ENCODE measurements at regions not wholly inside any gene's neighbourhood (a gene's known extent, or its start where the extent isn't known, plus 50 kb on each side); places are given as distances from the start of the nearest gene placed in this dataset.
"Not testable (repeated sequence)": the region's sequence is repeated elsewhere in the genome, so short reads cannot be mapped to it uniquely, and the experiment has no call there.

DNA sequence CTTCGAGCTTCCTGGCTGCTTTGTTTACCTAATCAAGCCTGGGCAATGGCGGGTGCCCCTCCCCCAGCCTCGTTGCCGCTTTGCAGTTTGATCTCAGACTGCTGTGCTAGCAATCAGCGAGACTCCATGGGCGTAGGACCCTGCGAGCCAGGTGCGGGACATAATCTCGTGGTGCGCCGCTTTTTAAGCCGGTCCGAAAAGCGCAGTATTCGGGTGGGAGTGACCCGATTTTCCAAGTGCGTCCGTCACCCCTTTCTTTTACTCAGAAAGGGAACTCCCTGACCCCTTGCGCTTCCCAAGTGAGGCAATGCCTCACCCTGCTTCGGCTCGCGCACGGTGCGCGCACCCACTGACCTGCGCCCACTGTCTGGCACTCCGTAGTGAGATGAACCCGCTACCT lies 889.3 kb upstream of the NUDT12 start:
- TF ChIP-seq, protein P1, sequence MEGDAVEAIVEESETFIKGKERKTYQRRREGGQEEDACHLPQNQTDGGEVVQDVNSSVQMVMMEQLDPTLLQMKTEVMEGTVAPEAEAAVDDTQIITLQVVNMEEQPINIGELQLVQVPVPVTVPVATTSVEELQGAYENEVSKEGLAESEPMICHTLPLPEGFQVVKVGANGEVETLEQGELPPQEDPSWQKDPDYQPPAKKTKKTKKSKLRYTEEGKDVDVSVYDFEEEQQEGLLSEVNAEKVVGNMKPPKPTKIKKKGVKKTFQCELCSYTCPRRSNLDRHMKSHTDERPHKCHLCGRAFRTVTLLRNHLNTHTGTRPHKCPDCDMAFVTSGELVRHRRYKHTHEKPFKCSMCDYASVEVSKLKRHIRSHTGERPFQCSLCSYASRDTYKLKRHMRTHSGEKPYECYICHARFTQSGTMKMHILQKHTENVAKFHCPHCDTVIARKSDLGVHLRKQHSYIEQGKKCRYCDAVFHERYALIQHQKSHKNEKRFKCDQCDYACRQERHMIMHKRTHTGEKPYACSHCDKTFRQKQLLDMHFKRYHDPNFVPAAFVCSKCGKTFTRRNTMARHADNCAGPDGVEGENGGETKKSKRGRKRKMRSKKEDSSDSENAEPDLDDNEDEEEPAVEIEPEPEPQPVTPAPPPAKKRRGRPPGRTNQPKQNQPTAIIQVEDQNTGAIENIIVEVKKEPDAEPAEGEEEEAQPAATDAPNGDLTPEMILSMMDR (IDR thresholded peaks at IDR 0.05 in 2 of 3, conservative IDR thresholded peaks at IDR 0.05 in 1 of 3; ENCODE audit: borderline replicate concordance in 1 of 3, insufficient read depth in 1 of 3, low read depth in 2 of 3, low read length in 2 of 3): not testable (repeated sequence)
- not testable (repeated sequence) for TF ChIP-seq SP1 (IDR thresholded peaks at IDR 0.05; ENCODE audit: low read depth); POLR2A (IDR thresholded peaks at IDR 0.05; ENCODE audit: borderline replicate concordance, extremely low read depth, insufficient read depth, insufficient read length); POLR2AphosphoS5 (IDR thresholded peaks at IDR 0.05; ENCODE audit: low read depth, low read length); ZNF274 (IDR thresholded peaks at IDR 0.05; ENCODE audit: low read depth, low read length); JUND (IDR thresholded peaks at IDR 0.05); ELF1 (IDR thresholded peaks at IDR 0.05; ENCODE audit: borderline replicate concordance, low read depth); SRF (IDR thresholded peaks at IDR 0.05; ENCODE audit: low read depth); RAD21 (IDR thresholded peaks at IDR 0.05; ENCODE audit: low read depth); EZH2phosphoT487 (IDR thresholded peaks at IDR 0.05; ENCODE audit: borderline replicate concordance); YY1 (IDR thresholded peaks at IDR 0.05; ENCODE audit: extremely low read depth, insufficient replicate concordance, low read depth, low read length)
- TF ChIP-seq, protein P2, sequence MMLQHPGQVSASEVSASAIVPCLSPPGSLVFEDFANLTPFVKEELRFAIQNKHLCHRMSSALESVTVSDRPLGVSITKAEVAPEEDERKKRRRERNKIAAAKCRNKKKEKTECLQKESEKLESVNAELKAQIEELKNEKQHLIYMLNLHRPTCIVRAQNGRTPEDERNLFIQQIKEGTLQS (IDR thresholded peaks at IDR 0.05): not testable (repeated sequence)
- TF ChIP-seq, protein P3, sequence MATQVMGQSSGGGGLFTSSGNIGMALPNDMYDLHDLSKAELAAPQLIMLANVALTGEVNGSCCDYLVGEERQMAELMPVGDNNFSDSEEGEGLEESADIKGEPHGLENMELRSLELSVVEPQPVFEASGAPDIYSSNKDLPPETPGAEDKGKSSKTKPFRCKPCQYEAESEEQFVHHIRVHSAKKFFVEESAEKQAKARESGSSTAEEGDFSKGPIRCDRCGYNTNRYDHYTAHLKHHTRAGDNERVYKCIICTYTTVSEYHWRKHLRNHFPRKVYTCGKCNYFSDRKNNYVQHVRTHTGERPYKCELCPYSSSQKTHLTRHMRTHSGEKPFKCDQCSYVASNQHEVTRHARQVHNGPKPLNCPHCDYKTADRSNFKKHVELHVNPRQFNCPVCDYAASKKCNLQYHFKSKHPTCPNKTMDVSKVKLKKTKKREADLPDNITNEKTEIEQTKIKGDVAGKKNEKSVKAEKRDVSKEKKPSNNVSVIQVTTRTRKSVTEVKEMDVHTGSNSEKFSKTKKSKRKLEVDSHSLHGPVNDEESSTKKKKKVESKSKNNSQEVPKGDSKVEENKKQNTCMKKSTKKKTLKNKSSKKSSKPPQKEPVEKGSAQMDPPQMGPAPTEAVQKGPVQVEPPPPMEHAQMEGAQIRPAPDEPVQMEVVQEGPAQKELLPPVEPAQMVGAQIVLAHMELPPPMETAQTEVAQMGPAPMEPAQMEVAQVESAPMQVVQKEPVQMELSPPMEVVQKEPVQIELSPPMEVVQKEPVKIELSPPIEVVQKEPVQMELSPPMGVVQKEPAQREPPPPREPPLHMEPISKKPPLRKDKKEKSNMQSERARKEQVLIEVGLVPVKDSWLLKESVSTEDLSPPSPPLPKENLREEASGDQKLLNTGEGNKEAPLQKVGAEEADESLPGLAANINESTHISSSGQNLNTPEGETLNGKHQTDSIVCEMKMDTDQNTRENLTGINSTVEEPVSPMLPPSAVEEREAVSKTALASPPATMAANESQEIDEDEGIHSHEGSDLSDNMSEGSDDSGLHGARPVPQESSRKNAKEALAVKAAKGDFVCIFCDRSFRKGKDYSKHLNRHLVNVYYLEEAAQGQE (IDR thresholded peaks at IDR 0.05; ENCODE audit: low read depth): not testable (repeated sequence)

All from HCT116 (cell line).